ENCODE measurements at regions not wholly inside any gene's neighbourhood (a gene's known extent, or its start where the extent isn't known, plus 50 kb on each side); places are given as distances from the start of the nearest gene placed in this dataset.
A peak's percentile ranks its signal among the peaks of the same experiment; 100 is the strongest.

- no peak overlapping the region for H2AFZ ChIP-seq (ENCODE audit: low read depth, low read length)
- no peaks in the 10 kb centered on the region for H3K4me1 ChIP-seq (replicated peaks in 1 of 2; ENCODE audit: control insufficient read depth in 2 of 2, insufficient read depth in 2 of 2, low read length in 2 of 2)
- no peaks in the 10 kb centered on the region for H3K79me2 ChIP-seq (ENCODE audit: control insufficient read depth, insufficient read depth, low read length)
- in situ Hi-C loops (cut with MboI) (no loop called here), intact Hi-C loops (cut with micrococcal nuclease) (no loop called here)
- no peaks in the 10 kb centered on the region; the same call in 1 of the 2 replicates for H3K9me3 ChIP-seq (replicated peaks; ENCODE audit: control insufficient read depth, insufficient read depth, low read depth, low read length)
- H3K4me2 ChIP-seq (ENCODE audit: insufficient read depth, low read length) = no peak overlapping the region
- no peaks in the 10 kb centered on the region for H4K20me1 ChIP-seq (replicated peaks; ENCODE audit: control insufficient read depth, insufficient read depth, low read length)
- H3K36me3 ChIP-seq (ENCODE audit: control insufficient read depth, insufficient read depth, low read length) = no peaks in the 10 kb centered on the region
- no peak overlapping the region for H3K9ac ChIP-seq (ENCODE audit: insufficient read depth in 1 of 2, low read depth in 2 of 2, low read length in 2 of 2)
- H3K9me1 ChIP-seq (ENCODE audit: control insufficient read depth, insufficient read depth, low read length) = no peaks in the 10 kb centered on the region
- no TSS peak for BruUV-seq (replicated peaks)
- no peak overlapping the region for H3K27ac ChIP-seq (ENCODE audit: extremely low read depth, low read depth, low read length)
- ChIA-PET CTCF (ENCODE audit: low intra/inter-chr PET ratio) (no interaction called here), POLR2A (interaction anchor here (0.6 kb wide), 1 partner anchor 1152 kb away, joined by 3 read pairs; no protein-coding TSS in a partner anchor)
- TF ChIP-seq NFIC (IDR thresholded peaks at IDR 0.05) (peak; percentile 68), ELF4 (CRISPR knock-in tag; IDR thresholded peaks at IDR 0.05) (no peak)
- H3K27me3 ChIP-seq (ENCODE audit: control insufficient read depth in 2 of 2, insufficient read depth in 2 of 2, low read length in 2 of 2) = no peaks in the 10 kb centered on the region
- no peak overlapping the region for H3K4me3 ChIP-seq
- WGBS (ENCODE audit: insufficient coverage, low coverage, missing lambda C conversion rate) = 2% methylated on average over 3 of the region's 3 CpGs
- FAIRE-seq (no peak), ATAC-seq (no peak), DNase-seq (ENCODE audit: extremely low read depth in 1 of 4, low spot score in 3 of 4) (no peak)
These were observed 410.0 kb downstream of the TGFB2 start for GRCh38 chr1:218755128-218755527.

GRCh38 chr1:218759795-218760194 is 413.9 kb upstream of the LYPLAL1 start:
- H3K27me3 ChIP-seq (ENCODE audit: control insufficient read depth in 2 of 2, insufficient read depth in 2 of 2, low read length in 2 of 2) = no peaks in the 10 kb centered on the region
- BruUV-seq (replicated peaks) = no TSS peak
- H3K9ac ChIP-seq (ENCODE audit: insufficient read depth in 1 of 2, low read depth in 2 of 2, low read length in 2 of 2) = no peak overlapping the region
- H3K9me1 ChIP-seq (ENCODE audit: control insufficient read depth, insufficient read depth, low read length) = no peaks in the 10 kb centered on the region
- ChIA-PET POLR2A (no interaction called here), CTCF (ENCODE audit: low intra/inter-chr PET ratio) (no interaction called here)
- DNase-seq (ENCODE audit: extremely low read depth in 1 of 4, low spot score in 3 of 4) (no peak), FAIRE-seq (no peak), ATAC-seq (no peak)
- 0% methylated on average over 3 of the region's 3 CpGs for WGBS (ENCODE audit: insufficient coverage, low coverage, missing lambda C conversion rate)
- H2AFZ ChIP-seq (ENCODE audit: low read depth, low read length) = no peak overlapping the region
- no peaks in the 10 kb centered on the region for H4K20me1 ChIP-seq (replicated peaks; ENCODE audit: control insufficient read depth, insufficient read depth, low read length)
- H3K4me3 ChIP-seq = no peak overlapping the region
- H3K4me1 ChIP-seq (replicated peaks in 1 of 2; ENCODE audit: control insufficient read depth in 2 of 2, insufficient read depth in 2 of 2, low read length in 2 of 2) = no peaks in the 10 kb centered on the region
- in situ Hi-C loops (cut with MboI) (no loop called here), intact Hi-C loops (cut with micrococcal nuclease) (no loop called here)
- H3K27ac ChIP-seq (ENCODE audit: extremely low read depth, low read depth, low read length) = no peak overlapping the region
- H3K79me2 ChIP-seq (ENCODE audit: control insufficient read depth, insufficient read depth, low read length) = no peaks in the 10 kb centered on the region
- H3K9me3 ChIP-seq (replicated peaks; ENCODE audit: control insufficient read depth, insufficient read depth, low read depth, low read length) = no peaks in the 10 kb centered on the region; the same call in 1 of the 2 replicates
- H3K4me2 ChIP-seq (ENCODE audit: insufficient read depth, low read length) = no peak overlapping the region
- H3K36me3 ChIP-seq (ENCODE audit: control insufficient read depth, insufficient read depth, low read length) = no peaks in the 10 kb centered on the region
- TF ChIP-seq ZNF395 (CRISPR knock-in tag; IDR thresholded peaks at IDR 0.05) = no peak
- no peak for TF ChIP-seq RBFOX2 (IDR thresholded peaks at IDR 0.05; ENCODE audit: low read depth, low read length)
- no peak for TF ChIP-seq HBP1 (CRISPR knock-in tag; IDR thresholded peaks at IDR 0.05)
- TF ChIP-seq SIN3B (IDR thresholded peaks at IDR 0.05; ENCODE audit: low read depth) = no peak
- no peak for TF ChIP-seq SMARCB1 (IDR thresholded peaks at IDR 0.05; ENCODE audit: insufficient read length, low read depth)
- no peak for TF ChIP-seq E2F1 (CRISPR knock-in tag; IDR thresholded peaks at IDR 0.05)
- no peak for TF ChIP-seq ZNF717 (CRISPR knock-in tag; IDR thresholded peaks at IDR 0.05)
- TF ChIP-seq ZNF408 (CRISPR knock-in tag; IDR thresholded peaks at IDR 0.05; ENCODE audit: low read depth) = no peak
- no peak for TF ChIP-seq HLTF (IDR thresholded peaks at IDR 0.05)
- TF ChIP-seq MTA1 (IDR thresholded peaks at IDR 0.05; ENCODE audit: borderline replicate concordance) = no peak
- no peak for TF ChIP-seq BDP1 (IDR thresholded peaks at IDR 0.05; ENCODE audit: insufficient read depth, insufficient read length)
- no peak for TF ChIP-seq ZFX (CRISPR knock-in tag; IDR thresholded peaks at IDR 0.05)
- no peak for TF ChIP-seq ZNF140 (CRISPR knock-in tag; IDR thresholded peaks at IDR 0.05)
